ENCODE measurements at regions not wholly inside any gene's neighbourhood (a gene's known extent, or its start where the extent isn't known, plus 50 kb on each side); places are given as distances from the start of the nearest gene placed in this dataset.

- no peak for DNase-seq (ENCODE audit: low read depth)
Measured at GRCh38 chr18:28831908-28832307, 655.0 kb upstream of the CDH2 start.

GRCh38 chr18:28831476-28831875, 654.5 kb upstream of the CDH2 start:
- DNase-seq (ENCODE audit: low read depth): no peak

GRCh38 chr18:28826107-28826506, 649.2 kb upstream of the CDH2 start:
- no peak for DNase-seq (ENCODE audit: low read depth)

- DNase-seq (ENCODE audit: low read depth): no peak
Measured at GRCh38 chr18:28824183-28824574, 647.2 kb upstream of the CDH2 start.

GRCh38 chr18:28823506-28824182, 646.7 kb upstream of the CDH2 start:
- DNase-seq (ENCODE audit: low read depth): no peak

GRCh38 chr18:28820353-28820752, 643.4 kb upstream of the CDH2 start:
- no peak for DNase-seq (ENCODE audit: low read depth)

- no peak for DNase-seq (ENCODE audit: low read depth)
Measured at GRCh38 chr18:28816155-28816554, 639.2 kb upstream of the CDH2 start.

- DNase-seq (ENCODE audit: low read depth): no peak
Measured at GRCh38 chr18:28814365-28814764, 637.4 kb upstream of the CDH2 start.

- DNase-seq (ENCODE audit: low read depth): no peak
Measured at GRCh38 chr18:28808373-28808772, 631.4 kb upstream of the CDH2 start.

- DNase-seq (ENCODE audit: low read depth): no peak
Measured at GRCh38 chr18:28805491-28805890, 628.6 kb upstream of the CDH2 start.

- DNase-seq (ENCODE audit: low read depth): no peak
Measured at GRCh38 chr18:28804512-28805202, 627.7 kb upstream of the CDH2 start.

GRCh38 chr18:28802546-28802945, 625.6 kb upstream of the CDH2 start:
- DNase-seq (ENCODE audit: low read depth): no peak

GRCh38 chr18:28801876-28802275, 624.9 kb upstream of the CDH2 start:
- DNase-seq (ENCODE audit: low read depth): no peak

GRCh38 chr18:28794459-28795245, 617.7 kb upstream of the CDH2 start:
- DNase-seq (ENCODE audit: low read depth): no peak

- DNase-seq (ENCODE audit: low read depth): no peak
Measured at GRCh38 chr18:28793901-28794300, 617.0 kb upstream of the CDH2 start.

- DNase-seq (ENCODE audit: low read depth): no peak
Measured at GRCh38 chr18:28792404-28793086, 615.6 kb upstream of the CDH2 start.

GRCh38 chr18:28791101-28791500, 614.2 kb upstream of the CDH2 start:
- DNase-seq (ENCODE audit: low read depth): no peak

- DNase-seq (ENCODE audit: low read depth): no peak
Measured at GRCh38 chr18:28789502-28789901, 612.6 kb upstream of the CDH2 start.

GRCh38 chr18:28786926-28787325, 610.0 kb upstream of the CDH2 start:
- DNase-seq (ENCODE audit: low read depth): no peak

GRCh38 chr18:28781616-28782362, 604.9 kb upstream of the CDH2 start:
- DNase-seq (ENCODE audit: low read depth): no peak

GRCh38 chr18:28778706-28779105, 601.8 kb upstream of the CDH2 start:
- no peak for DNase-seq (ENCODE audit: low read depth)

GRCh38 chr18:28777756-28778155, 600.8 kb upstream of the CDH2 start:
- DNase-seq (ENCODE audit: low read depth): no peak

Measured in GM04503 (cell line).